Esophagus muscularis mucosa (tissue), 4 donors: ENCODE measurements at regions not wholly inside any gene's neighbourhood (a gene's known extent, or its start where the extent isn't known, plus 50 kb on each side); places are given as distances from the start of the nearest gene placed in this dataset.

Experiments used
- CTCF ChIP-seq, 3 experiments: fragments of 200-600 bp in 2 of 3; fragments of 450-650 bp in 1 of 3; sonication (generic) in 2 of 3; IDR thresholded peaks; one replicate each; pipeline ENCODE4 v1.5.1; 2017 to 2019; ENCODE audit warnings: antibody characterized with exemption in 3 of 3, mild to moderate bottlenecking in 2 of 3, moderate library complexity in 1 of 3
- EP300 ChIP-seq: sonication (generic); formaldehyde crosslinking; IDR thresholded peaks from one replicate; pipeline ENCODE4 v1.6.1; 2017; ENCODE audit warnings: antibody characterized with exemption
- POLR2A ChIP-seq: fragments of 450-650 bp; IDR thresholded peaks from one replicate; pipeline ENCODE4 v1.6.1; 2017; ENCODE audit warnings: antibody characterized with exemption, moderate library complexity, mild to moderate bottlenecking, low read depth
- POLR2AphosphoS5 ChIP-seq, 2 donors: sonication (generic); formaldehyde crosslinking; IDR thresholded peaks; one replicate each; pipeline ENCODE4 v1.6.1; 2017; ENCODE audit warnings: antibody characterized with exemption in 2 of 2

GRCh38 chr6:43929511-43929910 lies 159.5 kb downstream of the VEGFA start:
- TF ChIP-seq CTCF (IDR thresholded peaks at IDR 0.05) (no peak), POLR2AphosphoS5 (IDR thresholded peaks at IDR 0.05) (no peak), POLR2A (no peak), EP300 (no peak)
